ENCODE measurements at regions not wholly inside any gene's neighbourhood (a gene's known extent, or its start where the extent isn't known, plus 50 kb on each side); places are given as distances from the start of the nearest gene placed in this dataset.
A peak's percentile ranks its signal among the peaks of the same experiment; 100 is the strongest.
"Not testable (repeated sequence)": the region's sequence is repeated elsewhere in the genome, so short reads cannot be mapped to it uniquely, and the experiment has no call there.

DNA sequence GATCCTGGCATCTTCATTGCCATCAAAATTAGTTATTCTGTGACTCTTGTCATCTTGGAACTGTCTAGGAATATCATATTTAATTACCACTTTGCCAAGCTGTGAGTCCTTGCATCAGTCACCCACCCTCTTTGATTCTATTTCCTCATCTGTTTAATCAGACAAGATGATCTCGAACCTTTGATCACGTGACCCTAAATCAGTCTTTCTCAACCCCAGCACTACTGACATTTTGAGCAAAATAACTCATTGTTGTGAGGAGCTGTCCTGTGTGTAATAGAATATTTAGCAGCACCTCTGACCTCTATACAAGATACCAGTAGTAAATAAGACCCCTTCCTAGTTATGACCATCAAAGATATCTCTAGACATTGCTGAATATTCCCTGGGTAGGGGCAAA lies 343.4 kb upstream of the ARPP21 start:
- ATAC-seq (replicated peaks in 1 of 4), result no peak
- DNase-seq, result no peak
- Histone ChIP-seq H3K4me1 (ENCODE audit: control insufficient read depth in 1 of 2, extremely low read depth in 1 of 2, insufficient read depth in 2 of 2, low read length in 2 of 2) (peaks cover 0 to 20% of the 10 kb centered on the region in 2 experiments), H3K27ac (ENCODE audit: low read length) (no peak overlapping the region), H3K27me3 (replicated peaks in 1 of 2; ENCODE audit: control insufficient read depth in 2 of 2, extremely low read depth in 1 of 2, insufficient read depth in 2 of 2, low read length in 1 of 2) (no peaks in the 10 kb centered on the region), H3K4me3 (ENCODE audit: control insufficient read depth in 1 of 2, extremely low read depth in 1 of 2, low read length in 1 of 2) (no peak overlapping the region), H3K9me3 (no peaks in the 10 kb centered on the region), H3K36me3 (ENCODE audit: control insufficient read depth in 2 of 2, extremely low read depth in 1 of 2, insufficient read depth in 1 of 2, low read length in 1 of 2) (no peaks in the 10 kb centered on the region)
- H3K27ac Mint-ChIP-seq, result no peak overlapping the region
- H3K4me3 Mint-ChIP-seq, result no peak overlapping the region
- ChIA-PET POLR2A (no interaction called here), CTCF (no interaction called here)
- H3K27me3 Mint-ChIP-seq, result no peaks in the 10 kb centered on the region
- no CpG with 5 or more reads among the region's 2 CpGs for WGBS (ENCODE audit: insufficient coverage)
- no peaks in the 10 kb centered on the region for H3K36me3 Mint-ChIP-seq
- H3K9me3 Mint-ChIP-seq, result peaks cover 5 to 7% (median 5%) of the 10 kb centered on the region in 3 donors
- H3K4me1 Mint-ChIP-seq, result peaks cover 2 to 11% (median 4%) of the 10 kb centered on the region in 3 donors

DNA sequence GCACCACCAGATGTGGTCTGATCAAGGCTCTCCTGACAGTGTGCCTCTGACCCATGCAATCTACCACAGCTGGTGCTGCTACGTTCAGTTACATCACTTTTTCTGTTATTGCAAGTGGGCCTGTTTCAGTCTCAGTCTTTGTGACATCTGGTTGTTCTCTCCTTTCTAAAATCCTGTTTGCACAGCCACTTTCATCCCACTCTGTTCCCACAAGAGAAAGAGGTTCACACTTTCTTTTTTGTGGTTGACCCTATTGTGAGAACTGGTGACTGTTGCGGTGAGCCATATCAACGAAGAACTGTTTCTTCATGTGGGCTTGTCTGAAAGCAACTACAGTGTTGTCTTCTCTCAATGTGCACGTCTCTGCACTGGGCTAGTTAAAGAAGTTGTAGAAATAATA lies 342.8 kb upstream of the ARPP21 start:
- no peaks in the 10 kb centered on the region for H3K36me3 Mint-ChIP-seq
- WGBS (ENCODE audit: insufficient coverage), result 0% methylated on average over 2 of the region's 4 CpGs
- Histone ChIP-seq H3K9me3 (no peaks in the 10 kb centered on the region), H3K4me3 (ENCODE audit: control insufficient read depth in 1 of 2, extremely low read depth in 1 of 2, low read length in 1 of 2) (no peak overlapping the region), H3K36me3 (ENCODE audit: control insufficient read depth in 2 of 2, extremely low read depth in 1 of 2, insufficient read depth in 1 of 2, low read length in 1 of 2) (no peaks in the 10 kb centered on the region), H3K4me1 (ENCODE audit: control insufficient read depth in 1 of 2, extremely low read depth in 1 of 2, insufficient read depth in 2 of 2, low read length in 2 of 2) (peaks cover 0 to 20% of the 10 kb centered on the region in 2 experiments), H3K27me3 (replicated peaks in 1 of 2; ENCODE audit: control insufficient read depth in 2 of 2, extremely low read depth in 1 of 2, insufficient read depth in 2 of 2, low read length in 1 of 2) (no peaks in the 10 kb centered on the region), H3K27ac (ENCODE audit: low read length) (no peak overlapping the region)
- peaks cover 5 to 7% (median 5%) of the 10 kb centered on the region in 3 donors for H3K9me3 Mint-ChIP-seq
- H3K27me3 Mint-ChIP-seq, result no peaks in the 10 kb centered on the region
- DNase-seq (peak in 1 of 35 experiments; percentile 19), ATAC-seq (replicated peaks in 1 of 4) (peak in 1 of 4 experiments; percentile 71)
- no peak overlapping the region for H3K27ac Mint-ChIP-seq
- POLR2A ChIA-PET, result no interaction called here
- no peak overlapping the region for H3K4me3 Mint-ChIP-seq
- CTCF ChIA-PET, result no interaction called here
- H3K4me1 Mint-ChIP-seq, result peaks cover 2 to 11% (median 4%) of the 10 kb centered on the region in 3 donors

DNA sequence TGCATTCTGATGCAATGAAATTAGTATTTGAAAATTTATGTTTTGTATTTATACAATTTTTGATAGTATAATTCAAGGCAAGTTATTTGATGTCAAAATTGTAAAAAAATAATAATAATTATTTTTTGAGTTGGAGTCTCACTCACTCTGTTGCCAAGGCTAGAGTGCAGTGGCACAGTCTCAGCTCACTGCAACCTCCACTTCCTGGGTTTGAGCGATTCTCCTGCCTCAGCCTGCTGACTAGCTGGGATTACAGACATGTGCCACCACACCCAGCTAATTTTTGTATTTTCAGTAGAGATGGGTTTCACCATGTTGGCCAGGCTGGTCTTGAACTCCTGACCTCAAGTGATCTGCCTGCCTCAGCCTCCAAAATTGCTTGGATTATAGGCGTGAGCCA lies 342.4 kb upstream of the ARPP21 start:
- H3K4me3 Mint-ChIP-seq; ATAC-seq (replicated peaks in 1 of 4); H3K9me3 ChIP-seq; H3K27me3 ChIP-seq (replicated peaks in 1 of 2; ENCODE audit: control insufficient read depth in 2 of 2, extremely low read depth in 1 of 2, insufficient read depth in 2 of 2, low read length in 1 of 2); H3K36me3 Mint-ChIP-seq; H3K36me3 ChIP-seq (ENCODE audit: control insufficient read depth in 2 of 2, extremely low read depth in 1 of 2, insufficient read depth in 1 of 2, low read length in 1 of 2); H3K4me3 ChIP-seq (ENCODE audit: control insufficient read depth in 1 of 2, extremely low read depth in 1 of 2, low read length in 1 of 2); H3K27me3 Mint-ChIP-seq; POLR2A ChIA-PET; DNase-seq; H3K27ac Mint-ChIP-seq; CTCF ChIA-PET; H3K27ac ChIP-seq (ENCODE audit: low read length): not testable (repeated sequence)
- peaks cover 5 to 10% (median 7%) of the 10 kb centered on the region in 3 donors for H3K9me3 Mint-ChIP-seq
- no CpG with 5 or more reads among the region's 2 CpGs for WGBS (ENCODE audit: insufficient coverage)
- peaks cover 0 to 20% of the 10 kb centered on the region in 2 experiments for H3K4me1 ChIP-seq (ENCODE audit: control insufficient read depth in 1 of 2, extremely low read depth in 1 of 2, insufficient read depth in 2 of 2, low read length in 2 of 2)
- peaks cover 2 to 11% (median 4%) of the 10 kb centered on the region in 3 donors for H3K4me1 Mint-ChIP-seq

DNA sequence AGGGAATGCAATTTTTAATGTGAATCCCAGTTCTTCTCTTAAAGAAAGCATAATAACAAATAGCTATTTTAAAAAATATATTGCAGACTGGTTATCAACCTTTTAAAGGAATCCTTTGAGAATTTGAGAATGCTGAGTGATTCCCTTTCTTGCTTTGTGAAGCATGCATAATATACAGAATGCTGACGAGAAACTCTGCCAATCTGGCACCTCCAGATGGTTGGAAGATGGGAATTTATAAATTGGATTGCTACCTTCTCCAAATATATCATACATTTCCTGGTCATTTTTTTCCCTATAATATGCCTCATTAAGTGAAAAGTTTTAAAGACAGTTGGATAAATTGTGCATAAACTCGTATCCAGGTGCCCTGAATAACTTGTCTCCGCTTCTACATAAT lies 333.9 kb upstream of the ARPP21 start:
- CTCF ChIA-PET, result no interaction called here
- Mint-ChIP-seq H3K27me3 (peaks cover 0 to 6% of the 10 kb centered on the region in 2 donors), H3K36me3 (no peaks in the 10 kb centered on the region), H3K27ac (no peak overlapping the region), H3K4me1 (no peaks in the 10 kb centered on the region), H3K4me3 (no peak overlapping the region), H3K9me3 (peaks cover 0 to 14% (median 3%) of the 10 kb centered on the region in 3 donors)
- H3K4me1 ChIP-seq (ENCODE audit: control insufficient read depth in 1 of 2, extremely low read depth in 1 of 2, insufficient read depth in 2 of 2, low read length in 2 of 2), result no peaks in the 10 kb centered on the region
- no peaks in the 10 kb centered on the region for H3K9me3 ChIP-seq
- H3K36me3 ChIP-seq (ENCODE audit: control insufficient read depth in 2 of 2, extremely low read depth in 1 of 2, insufficient read depth in 1 of 2, low read length in 1 of 2), result no peaks in the 10 kb centered on the region
- DNase-seq (no peak), ATAC-seq (replicated peaks in 1 of 4) (no peak)
- POLR2A ChIA-PET, result no interaction called here
- H3K27me3 ChIP-seq (replicated peaks in 1 of 2; ENCODE audit: control insufficient read depth in 2 of 2, extremely low read depth in 1 of 2, insufficient read depth in 2 of 2, low read length in 1 of 2), result no peaks in the 10 kb centered on the region
- H3K4me3 ChIP-seq (ENCODE audit: control insufficient read depth in 1 of 2, extremely low read depth in 1 of 2, low read length in 1 of 2), result no peak overlapping the region
- no peak overlapping the region for H3K27ac ChIP-seq (ENCODE audit: low read length)
- no CpG with 5 or more reads among the region's 3 CpGs for WGBS (ENCODE audit: insufficient coverage)

DNA sequence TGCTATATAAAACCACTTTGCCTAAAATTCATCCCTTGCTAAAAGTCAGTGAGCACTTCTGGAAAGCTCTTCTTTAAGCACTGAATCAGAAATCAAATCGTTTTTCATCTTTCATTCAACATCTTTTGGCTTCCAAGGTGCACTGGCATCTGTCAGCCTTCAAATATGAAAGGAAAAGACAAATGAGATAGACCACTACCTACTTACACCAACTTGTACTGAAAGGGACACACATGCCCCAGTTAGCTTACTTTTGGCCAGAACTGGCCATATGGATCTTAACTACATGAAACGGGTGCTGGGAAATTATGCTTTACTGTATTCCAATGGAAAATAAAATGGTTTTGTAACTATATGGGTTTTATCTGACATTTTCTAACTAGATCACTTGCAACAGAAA lies 332.0 kb upstream of the ARPP21 start:
- ATAC-seq (replicated peaks in 1 of 4) (no peak), DNase-seq (no peak)
- Mint-ChIP-seq H3K9me3 (peaks cover 0 to 10% (median 0%) of the 10 kb centered on the region in 3 donors), H3K4me1 (no peaks in the 10 kb centered on the region), H3K27me3 (no peaks in the 10 kb centered on the region), H3K36me3 (no peaks in the 10 kb centered on the region), H3K4me3 (no peak overlapping the region), H3K27ac (no peak overlapping the region)
- H3K9me3 ChIP-seq, result no peaks in the 10 kb centered on the region
- H3K4me3 ChIP-seq (ENCODE audit: control insufficient read depth in 1 of 2, extremely low read depth in 1 of 2, low read length in 1 of 2), result no peak overlapping the region
- ChIA-PET POLR2A (no interaction called here), CTCF (no interaction called here)
- H3K4me1 ChIP-seq (ENCODE audit: control insufficient read depth in 1 of 2, extremely low read depth in 1 of 2, insufficient read depth in 2 of 2, low read length in 2 of 2), result no peaks in the 10 kb centered on the region
- H3K27ac ChIP-seq (ENCODE audit: low read length), result no peak overlapping the region
- no peaks in the 10 kb centered on the region for H3K36me3 ChIP-seq (ENCODE audit: control insufficient read depth in 2 of 2, extremely low read depth in 1 of 2, insufficient read depth in 1 of 2, low read length in 1 of 2)
- no peaks in the 10 kb centered on the region for H3K27me3 ChIP-seq (replicated peaks in 1 of 2; ENCODE audit: control insufficient read depth in 2 of 2, extremely low read depth in 1 of 2, insufficient read depth in 2 of 2, low read length in 1 of 2)
- 36% methylated on average over 1 of the region's 2 CpGs for WGBS (ENCODE audit: insufficient coverage)

DNA sequence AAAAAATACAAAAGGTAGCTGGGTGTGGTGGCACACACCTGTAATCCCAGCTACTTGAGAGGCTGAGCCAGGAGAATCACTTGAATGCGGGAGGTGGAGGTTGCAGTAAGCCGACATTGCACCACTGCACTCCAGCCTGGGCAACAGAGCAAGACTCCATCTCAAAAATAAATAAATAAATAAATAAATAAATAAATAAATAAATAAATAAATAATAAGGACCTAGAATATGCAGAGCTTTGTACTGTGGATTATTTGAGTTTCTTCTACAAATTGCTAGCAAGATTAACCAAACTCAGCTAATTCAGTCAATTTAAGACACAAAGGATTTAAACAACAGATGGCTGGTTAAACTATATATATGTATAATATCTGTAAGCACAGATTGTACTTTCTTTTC lies 322.5 kb upstream of the ARPP21 start:
- H3K4me1 Mint-ChIP-seq; H3K27me3 Mint-ChIP-seq; ATAC-seq (replicated peaks in 1 of 4); H3K27ac ChIP-seq (ENCODE audit: low read length); H3K9me3 ChIP-seq; H3K27me3 ChIP-seq (replicated peaks in 1 of 2; ENCODE audit: control insufficient read depth in 2 of 2, extremely low read depth in 1 of 2, insufficient read depth in 2 of 2, low read length in 1 of 2); H3K4me1 ChIP-seq (ENCODE audit: control insufficient read depth in 1 of 2, extremely low read depth in 1 of 2, insufficient read depth in 2 of 2, low read length in 2 of 2); H3K4me3 Mint-ChIP-seq; H3K27ac Mint-ChIP-seq; H3K36me3 Mint-ChIP-seq; DNase-seq; H3K4me3 ChIP-seq (ENCODE audit: control insufficient read depth in 1 of 2, extremely low read depth in 1 of 2, low read length in 1 of 2); H3K36me3 ChIP-seq (ENCODE audit: control insufficient read depth in 2 of 2, extremely low read depth in 1 of 2, insufficient read depth in 1 of 2, low read length in 1 of 2); POLR2A ChIA-PET: not testable (repeated sequence)
- H3K9me3 Mint-ChIP-seq, result peaks cover 0 to 13% (median 5%) of the 10 kb centered on the region in 3 donors
- WGBS (ENCODE audit: insufficient coverage), result no CpG with 5 or more reads among the region's 2 CpGs
- CTCF ChIA-PET, result interaction anchor here in 1 of 2 donors (0.6 kb wide), 1 partner anchor 9 kb away, joined by 3 read pairs; no protein-coding TSS in a partner anchor
